NCI-H187 treated with DMSO at 0.1 percent for 48 hours (cell line): ENCODE measurements at regions not wholly inside any gene's neighbourhood (a gene's known extent, or its start where the extent isn't known, plus 50 kb on each side); places are given as distances from the start of the nearest gene placed in this dataset.

Source experiments
- DNase-seq: peaks from one replicate; lab custom pipeline; 2025; lab: John Stamatoyannopoulos, UW

- DNase-seq: no peak
Measured at GRCh38 chr4:96558466-96558865, 718.6 kb downstream of the PDHA2 start.

- DNase-seq: no peak
Measured at GRCh38 chr4:96566755-96567154, 726.9 kb downstream of the PDHA2 start.

DNA sequence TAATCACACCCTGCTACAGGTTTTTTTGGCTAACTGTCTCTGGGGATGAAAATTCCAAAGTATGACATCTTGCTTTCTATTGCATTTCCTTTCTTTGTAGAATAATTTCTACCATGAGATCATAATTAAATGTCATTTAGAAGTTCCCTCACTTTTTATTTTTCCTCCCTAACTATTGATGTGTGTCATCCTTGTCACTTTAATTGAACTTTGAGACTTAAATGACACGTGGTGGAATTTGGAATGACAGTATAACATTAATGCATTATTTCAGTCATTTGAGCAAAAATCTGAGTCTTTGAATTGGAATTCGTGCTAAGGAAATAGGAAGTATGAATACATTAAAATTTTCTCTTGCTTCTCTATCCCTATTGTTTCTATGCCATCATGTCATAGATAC, 745.4 kb downstream of the PDHA2 start:
- no peak for DNase-seq

- DNase-seq: no peak
Measured at GRCh38 chr4:96593422-96593821, 753.5 kb downstream of the PDHA2 start.

GRCh38 chr4:96598465-96598864, 758.6 kb downstream of the PDHA2 start:
- DNase-seq: no peak

- no peak for DNase-seq
Measured at GRCh38 chr4:96599752-96600151, 759.9 kb downstream of the PDHA2 start.

DNA sequence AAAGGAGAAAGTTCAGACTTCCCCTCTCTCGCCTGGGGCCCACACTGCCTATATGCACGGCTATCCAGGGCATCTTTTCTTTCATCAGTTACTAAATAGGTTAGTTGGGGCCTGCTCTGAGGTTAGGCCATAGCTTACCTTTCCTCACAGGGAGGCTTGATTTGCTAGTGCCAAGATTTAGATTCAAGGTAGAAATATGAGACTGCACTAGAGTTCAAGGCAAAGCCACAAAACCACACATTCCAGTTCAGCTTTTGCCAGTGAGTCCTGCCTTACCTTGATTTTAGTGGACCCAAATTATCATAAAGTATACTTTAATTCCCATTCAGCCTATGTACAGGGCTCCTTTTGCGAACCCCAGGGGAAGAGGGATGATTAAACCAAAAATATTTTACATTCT, 762.8 kb downstream of the PDHA2 start:
- DNase-seq: no peak

DNA sequence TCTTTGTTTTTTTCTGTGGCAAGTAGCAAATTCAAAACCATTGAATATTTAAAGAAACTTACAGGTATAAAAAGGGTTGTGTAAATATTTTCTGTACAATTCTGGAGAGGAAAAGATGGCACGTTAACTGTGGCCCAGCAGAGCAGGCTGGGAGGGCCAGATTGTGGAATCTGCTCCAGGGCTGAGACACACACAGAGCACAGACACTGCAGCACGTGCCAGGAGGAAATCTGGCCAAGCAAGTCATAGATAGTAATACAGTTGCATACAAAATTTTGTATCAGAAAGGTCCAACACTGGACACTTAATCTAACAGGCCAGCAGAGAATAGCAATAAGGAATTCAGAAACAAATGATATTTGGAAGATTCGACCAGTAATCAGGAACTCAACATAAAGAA, 763.7 kb downstream of the PDHA2 start:
- DNase-seq: no peak

GRCh38 chr4:96606451-96606850, 766.6 kb downstream of the PDHA2 start:
- no peak for DNase-seq

- DNase-seq: no peak
Measured at GRCh38 chr4:96626023-96626422, 786.1 kb downstream of the PDHA2 start.

DNA sequence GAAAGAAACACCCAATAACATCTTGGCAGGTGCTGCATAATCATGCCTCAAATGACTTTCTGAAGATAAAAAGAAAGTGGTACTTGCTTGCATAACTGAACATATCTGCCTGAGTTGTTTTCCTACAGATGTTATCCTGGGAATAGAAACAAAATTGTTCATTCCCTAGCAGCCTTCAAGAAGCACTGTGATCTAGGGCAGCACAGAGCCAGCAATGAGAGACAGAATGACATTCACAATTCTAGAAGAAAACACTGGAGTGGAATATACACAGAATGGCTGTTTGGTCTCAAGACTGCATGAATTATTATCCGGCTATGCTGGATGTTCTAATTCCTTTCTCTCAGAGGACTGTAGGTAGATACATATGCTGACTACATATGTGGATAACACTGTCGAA, 790.9 kb downstream of the PDHA2 start:
- DNase-seq: no peak

DNA sequence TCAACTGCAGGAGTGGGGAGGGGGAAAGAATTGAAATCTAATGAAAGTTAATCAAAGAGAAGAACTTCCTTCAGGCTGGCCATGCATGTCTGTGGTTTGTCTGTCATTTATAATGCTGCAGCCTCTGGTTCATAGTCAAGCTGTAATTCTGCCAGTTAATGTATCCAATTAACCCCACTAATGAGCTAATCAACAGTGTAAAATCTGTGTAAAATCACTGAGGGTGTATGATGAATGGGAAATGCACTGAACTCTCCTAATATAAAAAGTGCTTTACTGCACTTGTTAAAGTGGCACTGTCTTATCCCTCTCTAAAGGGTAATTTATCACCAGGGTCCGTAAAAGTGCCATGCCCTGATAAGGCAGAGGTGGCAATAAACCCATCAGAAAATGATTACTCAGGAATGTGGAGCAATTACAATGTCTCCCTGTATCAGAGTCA, 798.1 kb downstream of the PDHA2 start:
- DNase-seq: no peak

DNA sequence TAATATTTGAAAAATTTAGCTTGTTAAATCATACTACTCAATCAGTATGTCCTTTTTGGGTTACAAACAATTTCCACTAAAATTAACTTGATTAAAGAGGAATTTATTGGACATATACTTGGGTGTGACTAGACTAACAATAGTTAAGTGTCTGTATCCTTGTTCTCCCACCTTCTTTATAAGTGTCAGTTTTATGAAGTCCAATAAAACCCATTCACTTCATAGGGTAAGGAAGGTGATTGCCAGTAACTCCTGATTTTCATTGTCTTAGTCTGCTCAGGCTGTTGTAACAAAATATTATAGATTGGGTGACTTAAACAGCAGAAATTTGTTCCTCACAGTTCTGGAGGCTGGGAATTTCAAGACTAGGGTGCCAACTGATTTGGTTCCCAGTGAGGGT, 800.0 kb downstream of the PDHA2 start:
- no peak for DNase-seq

DNA sequence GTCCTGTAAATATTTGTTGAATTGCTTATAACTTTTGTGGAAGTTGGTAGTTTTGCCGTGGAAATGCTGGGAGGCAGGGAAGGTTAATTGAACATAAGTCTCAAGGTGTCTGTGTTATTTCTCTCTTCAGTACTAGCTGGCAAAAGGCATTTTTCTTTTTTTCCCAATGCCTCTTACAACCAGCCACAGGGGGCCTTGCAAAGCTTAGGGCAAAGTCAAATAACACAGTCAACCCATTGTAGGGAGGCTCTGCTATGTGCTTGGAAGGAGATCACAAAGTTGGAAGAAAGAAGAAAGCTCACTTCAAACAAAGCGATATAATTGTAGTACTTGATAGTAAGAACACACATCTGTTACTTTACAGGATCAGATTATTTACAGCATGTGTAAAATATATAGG, 802.6 kb downstream of the PDHA2 start:
- DNase-seq: no peak

GRCh38 chr4:96646146-96646545, 806.3 kb downstream of the PDHA2 start:
- DNase-seq: no peak

GRCh38 chr4:96649536-96649935, 809.6 kb downstream of the PDHA2 start:
- no peak for DNase-seq

DNA sequence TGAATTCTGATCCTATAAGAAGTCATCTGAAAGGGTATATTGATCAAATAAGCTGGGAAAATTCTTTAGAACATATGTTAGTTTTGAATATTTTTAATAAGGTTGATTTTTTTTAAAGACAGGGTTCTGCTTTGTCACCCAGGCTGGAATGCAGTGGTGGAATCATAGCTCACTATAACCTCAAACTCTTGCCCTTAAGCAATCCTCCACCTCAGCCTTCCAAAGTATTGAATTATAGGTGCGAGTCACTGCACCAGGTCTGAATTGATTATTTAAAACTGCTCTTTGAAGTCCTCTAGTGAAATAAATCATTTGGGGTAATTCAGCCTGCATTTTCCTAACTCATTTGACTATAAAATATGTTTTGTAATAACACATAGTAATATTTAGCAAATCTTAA, 812.3 kb downstream of the PDHA2 start:
- DNase-seq: no peak

DNA sequence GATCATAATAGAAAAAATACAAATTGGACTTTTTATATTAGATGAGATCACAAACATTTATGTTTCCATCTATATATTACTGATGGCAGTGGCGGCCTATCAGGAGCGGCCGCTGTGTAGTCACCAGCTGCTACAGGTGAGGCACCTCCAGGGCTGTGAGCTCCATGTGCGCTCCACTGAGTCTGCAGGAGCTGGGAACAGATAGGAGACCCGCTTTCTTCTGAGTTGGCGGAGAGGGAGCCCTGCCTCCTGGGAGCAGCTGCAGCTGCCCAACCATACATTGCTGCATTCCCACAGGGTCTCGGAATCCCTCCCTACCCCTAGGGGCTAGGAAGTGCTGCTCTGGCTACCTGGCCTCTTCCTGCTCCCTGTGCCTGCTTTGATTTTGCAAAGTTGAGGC, 812.9 kb downstream of the PDHA2 start:
- DNase-seq: no peak

- DNase-seq: no peak
Measured at GRCh38 chr4:96654045-96654444, 814.2 kb downstream of the PDHA2 start.

- DNase-seq: no peak
Measured at GRCh38 chr4:96670381-96670780, 830.5 kb downstream of the PDHA2 start.

DNA sequence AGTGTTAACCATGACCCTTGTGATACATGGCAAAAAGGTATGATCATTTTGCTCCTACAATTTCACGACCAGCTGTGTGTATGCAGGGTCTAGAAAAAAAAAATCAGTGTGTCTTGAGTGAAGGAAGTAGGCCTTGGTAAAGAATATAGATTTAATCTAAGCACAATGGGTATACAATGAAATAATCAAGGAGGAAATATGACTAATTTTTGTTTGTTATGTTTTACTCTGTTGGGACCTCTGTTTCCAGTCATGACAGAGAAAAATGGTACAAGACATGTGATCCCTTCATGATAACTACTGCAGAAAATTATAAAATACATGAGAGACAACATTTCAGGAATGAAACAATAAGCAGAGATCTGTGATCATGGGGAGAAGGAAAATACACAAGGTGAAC, 835.5 kb downstream of the PDHA2 start:
- DNase-seq: no peak

- no peak for DNase-seq
Measured at GRCh38 chr4:96675896-96676295, 836.0 kb downstream of the PDHA2 start.

DNA sequence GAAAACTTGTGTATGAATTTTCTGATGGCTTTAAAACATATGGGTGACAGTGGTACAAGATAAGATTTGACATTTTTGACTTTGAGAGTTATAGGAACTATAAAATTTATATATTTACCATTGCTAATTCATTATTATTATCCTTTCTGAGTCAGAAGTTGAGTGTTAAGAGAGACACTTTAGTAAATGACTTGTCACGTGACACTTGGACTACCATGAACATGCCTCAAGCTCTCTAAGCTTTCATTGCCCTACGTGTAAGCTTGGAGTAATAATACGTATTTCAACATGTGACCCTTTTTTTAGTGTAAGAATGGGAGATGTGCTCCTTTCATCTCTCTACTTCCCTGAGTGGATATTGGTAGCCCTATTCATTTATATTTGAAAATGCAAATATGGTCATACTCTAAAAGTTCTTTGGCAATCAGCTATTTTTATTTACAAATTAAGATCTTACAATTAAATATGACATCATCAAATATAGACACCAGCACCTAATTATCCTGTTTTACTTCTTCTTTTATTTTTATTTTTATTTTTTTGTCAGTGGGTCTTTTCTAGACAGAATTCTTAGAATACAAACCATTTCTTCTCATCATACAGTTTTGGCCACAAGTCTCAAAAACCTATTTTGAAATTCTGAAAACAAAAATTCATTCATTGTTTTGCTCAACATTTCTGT, 837.0 kb downstream of the PDHA2 start:
- DNase-seq: no peak

DNA sequence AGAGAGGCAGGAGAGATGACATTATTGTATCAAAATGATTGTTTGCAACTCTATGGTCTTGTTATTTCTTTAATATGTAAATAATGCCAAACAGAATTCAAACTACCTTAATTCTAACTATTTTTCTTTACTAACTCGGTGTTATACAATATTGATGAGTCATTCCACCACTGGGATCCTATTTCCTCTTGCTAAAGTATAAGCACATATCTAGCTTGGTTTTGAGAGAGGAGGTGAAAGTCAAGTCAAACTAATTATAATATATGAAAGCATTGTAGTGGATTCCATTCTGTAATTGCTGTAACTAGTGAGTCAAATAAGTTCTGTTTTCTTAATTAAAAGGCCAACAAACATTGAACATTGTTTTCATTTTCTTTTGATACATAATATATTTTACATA, 837.6 kb downstream of the PDHA2 start:
- no peak for DNase-seq

DNA sequence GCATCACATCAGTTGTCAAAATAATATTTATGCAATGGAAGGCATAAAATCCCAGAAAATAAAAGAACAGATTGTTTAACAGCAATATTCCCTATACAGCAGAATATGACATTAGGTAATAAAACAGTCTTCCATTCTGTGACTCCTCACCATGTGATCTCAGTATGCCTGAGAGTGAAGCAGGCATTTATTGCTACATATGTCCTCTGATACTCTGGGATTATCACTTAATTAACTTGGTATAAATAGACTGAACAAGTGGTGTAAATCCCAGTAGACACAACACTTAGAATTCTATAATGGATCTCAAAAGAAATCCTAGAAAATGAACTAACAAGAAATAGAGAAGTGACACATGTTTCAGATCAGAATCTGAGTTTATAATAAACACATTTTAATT, 841.3 kb downstream of the PDHA2 start:
- DNase-seq: no peak
